ENCODE measurements at regions not wholly inside any gene's neighbourhood (a gene's known extent, or its start where the extent isn't known, plus 50 kb on each side); places are given as distances from the start of the nearest gene placed in this dataset.
A peak's percentile ranks its signal among the peaks of the same experiment; 100 is the strongest.

DNA sequence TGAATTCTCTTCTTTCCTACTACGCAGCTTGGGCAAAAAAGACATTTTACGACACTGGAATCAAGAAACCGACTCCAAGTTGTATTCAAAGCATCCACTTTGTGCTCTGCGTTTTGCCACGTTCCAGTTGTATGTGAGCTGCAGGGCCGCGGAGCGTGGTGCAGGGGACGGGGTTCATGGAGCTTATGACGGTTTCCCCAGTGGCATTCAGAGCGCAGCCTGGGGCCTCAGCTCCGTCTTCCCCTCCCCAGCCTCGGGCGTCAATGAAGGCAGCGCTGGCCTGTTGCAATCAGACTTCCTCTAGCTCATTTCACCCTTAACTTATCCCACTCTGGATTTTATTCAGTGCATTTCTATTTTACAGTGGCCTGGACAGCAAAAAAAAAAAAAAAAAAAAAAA is 403.4 kb upstream of the KLF6 start:
- in situ Hi-C loops (cut with MboI): no loop called here
- no peaks in the 10 kb centered on the region for H3K79me2 ChIP-seq (ENCODE audit: insufficient read depth)
- 93 to 96% methylated on average over 15 of the region's 15 CpGs for WGBS, 2 experiments (ENCODE audit: low coverage in 1 of 2, low lambda C conversion rate in 2 of 2, missing lambda C conversion rate in 2 of 2)

DNA sequence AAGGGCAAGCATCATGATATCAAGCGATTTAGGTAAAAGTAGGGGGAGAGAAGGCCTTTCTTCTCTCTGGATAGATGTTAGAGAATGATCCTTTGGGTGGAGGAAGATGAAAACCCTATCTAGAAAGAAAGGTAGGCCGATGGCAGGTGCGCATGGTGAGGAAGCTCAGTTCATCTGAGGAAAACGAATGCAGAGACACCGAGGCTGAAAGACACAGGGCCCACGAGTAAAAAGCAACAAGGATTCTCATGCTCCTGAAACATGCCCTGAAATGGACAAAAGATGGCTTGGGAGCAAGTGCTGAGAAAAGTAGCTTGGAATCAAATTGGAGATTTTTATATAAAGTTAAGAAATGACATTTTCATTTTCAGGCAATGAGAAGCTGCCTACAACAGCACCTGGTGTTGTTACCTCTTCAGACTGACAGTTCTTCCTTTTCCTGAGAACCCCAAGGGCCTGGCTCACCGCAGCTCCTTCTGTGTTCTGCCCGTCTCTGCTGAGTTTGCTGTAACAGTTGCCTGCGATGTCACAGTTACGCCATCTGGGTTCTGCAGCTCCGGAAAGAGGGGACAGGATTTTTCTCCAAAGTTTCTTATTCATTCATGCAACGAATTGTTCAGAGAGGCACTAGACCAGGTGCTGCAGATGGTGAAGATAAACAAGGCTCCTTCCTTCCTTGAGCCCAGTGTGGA is 402.0 kb upstream of the KLF6 start:
- 90 to 91% methylated on average over 12 of the region's 12 CpGs for WGBS, 2 experiments (ENCODE audit: low coverage in 1 of 2, low lambda C conversion rate in 2 of 2, missing lambda C conversion rate in 2 of 2)
- H3K9me2 ChIP-seq (ENCODE audit: insufficient read depth): no peaks in the 10 kb centered on the region
- TF ChIP-seq EZH2phosphoT487 (IDR thresholded peaks at IDR 0.05; ENCODE audit: insufficient read depth, low read depth) (no peak), EZH2 (IDR thresholded peaks at IDR 0.05; ENCODE audit: insufficient read depth, poor library complexity, severe bottlenecking) (no peak)
- in situ Hi-C loops (cut with MboI): no loop called here
- no peak overlapping the region for H3K9ac ChIP-seq
- H3K27me3 ChIP-seq (replicated peaks; ENCODE audit: insufficient read depth): no peaks in the 10 kb centered on the region
- H3K36me3 ChIP-seq (ENCODE audit: low read depth): no peaks in the 10 kb centered on the region
- H3F3A ChIP-seq (ENCODE audit: insufficient read depth): no peaks in the 10 kb centered on the region
- DNase-seq: no peak
- peaks cover 7% of the 10 kb centered on the region; the same call in 1 of the 2 replicates for H3K4me1 ChIP-seq (ENCODE audit: insufficient read depth)
- H3K27ac ChIP-seq: no peak overlapping the region
- no peaks in the 10 kb centered on the region for H4K20me1 ChIP-seq (ENCODE audit: insufficient read depth)
- no peaks in the 10 kb centered on the region for H3K9me3 ChIP-seq (ENCODE audit: low read depth)
- no peak overlapping the region for H3K4me2 ChIP-seq (ENCODE audit: unreplicated experiment)
- no peak overlapping the region for H2AFZ ChIP-seq
- H3K79me2 ChIP-seq (ENCODE audit: insufficient read depth): no peaks in the 10 kb centered on the region
- no peak overlapping the region for H3K4me3 ChIP-seq

More for the DNA sequence above, 403.4 kb upstream of the KLF6 start:
- no peak overlapping the region for H3K27ac ChIP-seq
- no peaks in the 10 kb centered on the region for H4K20me1 ChIP-seq (ENCODE audit: insufficient read depth)
- H3F3A ChIP-seq (ENCODE audit: insufficient read depth): no peaks in the 10 kb centered on the region
- H3K27me3 ChIP-seq (replicated peaks; ENCODE audit: insufficient read depth): no peaks in the 10 kb centered on the region
- H2AFZ ChIP-seq: no peak overlapping the region
- no peaks in the 10 kb centered on the region for H3K9me2 ChIP-seq (ENCODE audit: insufficient read depth)
- no peak overlapping the region for H3K9ac ChIP-seq
- H3K36me3 ChIP-seq (ENCODE audit: low read depth): no peaks in the 10 kb centered on the region
- no peak for DNase-seq
- H3K4me3 ChIP-seq: no peak overlapping the region
- no peak overlapping the region for H3K4me2 ChIP-seq (ENCODE audit: unreplicated experiment)
- TF ChIP-seq EZH2 (IDR thresholded peaks at IDR 0.05; ENCODE audit: insufficient read depth, poor library complexity, severe bottlenecking) (no peak), EZH2phosphoT487 (IDR thresholded peaks at IDR 0.05; ENCODE audit: insufficient read depth, low read depth) (no peak)
- H3K4me1 ChIP-seq (ENCODE audit: insufficient read depth): peaks cover 4% of the 10 kb centered on the region; the same call in 1 of the 2 replicates
- no peaks in the 10 kb centered on the region for H3K9me3 ChIP-seq (ENCODE audit: low read depth)

DNA sequence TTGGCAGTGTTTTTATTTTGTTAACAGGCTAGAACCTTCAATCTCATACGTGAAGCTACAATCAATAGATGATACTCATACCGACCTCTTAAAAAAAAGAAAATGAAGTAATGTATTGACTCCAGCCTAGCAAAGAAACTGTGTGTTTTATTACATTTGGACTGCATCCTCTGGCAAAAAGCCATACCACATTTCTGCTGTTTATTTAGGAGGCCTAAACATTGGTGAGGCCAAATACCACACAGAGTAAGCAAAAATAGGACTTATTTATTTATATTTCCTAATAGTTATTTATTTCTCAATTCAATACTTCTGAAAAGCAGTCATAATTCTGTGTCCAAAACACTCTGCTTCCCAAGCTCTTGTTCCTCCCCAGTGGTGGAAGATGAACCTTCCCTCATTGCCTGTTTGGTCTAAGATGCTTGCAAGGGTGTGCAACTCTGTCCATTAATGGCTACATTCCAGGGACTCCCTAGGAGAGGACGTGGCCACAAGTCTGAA is 398.8 kb upstream of the KLF6 start:
- H3K27ac ChIP-seq: no peak overlapping the region
- H3K4me2 ChIP-seq (ENCODE audit: unreplicated experiment): no peak overlapping the region
- no peaks in the 10 kb centered on the region for H3F3A ChIP-seq (ENCODE audit: insufficient read depth)
- no peak overlapping the region for H3K9ac ChIP-seq
- H3K36me3 ChIP-seq (ENCODE audit: low read depth): no peaks in the 10 kb centered on the region
- WGBS, 2 experiments (ENCODE audit: low coverage in 1 of 2, low lambda C conversion rate in 2 of 2, missing lambda C conversion rate in 2 of 2): 30 to 33% methylated on average over 3 of the region's 3 CpGs
- in situ Hi-C loops (cut with MboI): no loop called here
- H3K4me1 ChIP-seq (ENCODE audit: insufficient read depth): peaks cover 18% of the 10 kb centered on the region
- no peak overlapping the region for H3K4me3 ChIP-seq
- H3K9me2 ChIP-seq (ENCODE audit: insufficient read depth): no peaks in the 10 kb centered on the region
- H3K27me3 ChIP-seq (replicated peaks; ENCODE audit: insufficient read depth): no peaks in the 10 kb centered on the region
- no peak overlapping the region for H2AFZ ChIP-seq
- no peaks in the 10 kb centered on the region for H4K20me1 ChIP-seq (ENCODE audit: insufficient read depth)
- no peaks in the 10 kb centered on the region for H3K79me2 ChIP-seq (ENCODE audit: insufficient read depth)
- no peaks in the 10 kb centered on the region for H3K9me3 ChIP-seq (ENCODE audit: low read depth)
- DNase-seq: no peak
- TF ChIP-seq EZH2phosphoT487 (IDR thresholded peaks at IDR 0.05; ENCODE audit: insufficient read depth, low read depth) (no peak), EZH2 (IDR thresholded peaks at IDR 0.05; ENCODE audit: insufficient read depth, poor library complexity, severe bottlenecking) (no peak)

- Histone ChIP-seq H3K4me1 (ENCODE audit: insufficient read depth) (peaks cover 18% of the 10 kb centered on the region), H3K27me3 (replicated peaks; ENCODE audit: insufficient read depth) (no peaks in the 10 kb centered on the region), H3K36me3 (ENCODE audit: low read depth) (no peaks in the 10 kb centered on the region), H3K9me2 (ENCODE audit: insufficient read depth) (no peaks in the 10 kb centered on the region), H3K4me2 (ENCODE audit: unreplicated experiment) (peak overlapping the region; percentile 76), H3K27ac (no peak overlapping the region), H3K9ac (peak overlapping the region; percentile 60), H3K79me2 (ENCODE audit: insufficient read depth) (no peaks in the 10 kb centered on the region), H3K4me3 (peak overlapping the region; percentile 42), H2AFZ (peak overlapping the region; percentile 95), H4K20me1 (ENCODE audit: insufficient read depth) (no peaks in the 10 kb centered on the region), H3K9me3 (ENCODE audit: low read depth) (no peaks in the 10 kb centered on the region), H3F3A (ENCODE audit: insufficient read depth) (no peaks in the 10 kb centered on the region)
- peak; percentile 15 for DNase-seq
- in situ Hi-C loops (cut with MboI): no loop called here
- TF ChIP-seq EZH2phosphoT487 (IDR thresholded peaks at IDR 0.05; ENCODE audit: insufficient read depth, low read depth) (no peak), EZH2 (IDR thresholded peaks at IDR 0.05; ENCODE audit: insufficient read depth, poor library complexity, severe bottlenecking) (no peak)
- WGBS, 2 experiments (ENCODE audit: low coverage in 1 of 2, low lambda C conversion rate in 2 of 2, missing lambda C conversion rate in 2 of 2): 3% methylated on average over 2 of the region's 2 CpGs
These were observed 396.6 kb upstream of the KLF6 start for GRCh38 chr10:4181621-4182049.
